Upper lobe of left lung (tissue), 6 donors: ENCODE measurements at regions not wholly inside any gene's neighbourhood (a gene's known extent, or its start where the extent isn't known, plus 50 kb on each side); places are given as distances from the start of the nearest gene placed in this dataset.

Experiments used
- ATAC-seq, 2 donors: fragments of 200-7000 bp; cut with Tn5 transposase; one replicate each; pipeline ENCODE4 v1.9.1; 2022; ENCODE audit warnings: mild to moderate bottlenecking in 2 of 2, moderate library complexity in 2 of 2; ENCODE audit not compliant: low FRiP score in 2 of 2
- DNase-seq, 2 donors: peaks; one replicate each; pipeline ENCODE4 v3.0.0-alpha.2; 2019 to 2020
- H3K27ac ChIP-seq, 4 donors: fragments of 200-600 bp; sonication (generic); one replicate each; pipeline ENCODE4 v1.5.1; 2016 to 2019
- H3K27me3 ChIP-seq, 4 donors: fragments of 200-600 bp; sonication (generic); one replicate each; pipeline ENCODE4 v1.5.1; 2017 to 2019
- H3K36me3 ChIP-seq, 4 donors: fragments of 200-600 bp; sonication (generic); one replicate each; pipeline ENCODE4 v1.5.1; 2016 to 2019
- H3K4me1 ChIP-seq, 4 donors: fragments of 200-600 bp; sonication (generic); one replicate each; pipeline ENCODE4 v1.5.1; 2018 to 2019
- H3K4me3 ChIP-seq, 4 donors: fragments of 200-600 bp; sonication (generic); one replicate each; pipeline ENCODE4 v1.5.1; 2017 to 2019; ENCODE audit warnings: mild to moderate bottlenecking in 2 of 4, moderate library complexity in 1 of 4
- H3K9me3 ChIP-seq, 4 donors: fragments of 200-600 bp; sonication (generic); one replicate each; pipeline ENCODE4 v1.5.1; 2018 to 2019
- CTCF ChIP-seq, 6 experiments: fragments of 450-650 bp in 4 of 6; fragments of 200-600 bp in 2 of 6; sonication (generic) in 2 of 6; IDR thresholded peaks; one replicate each; pipeline ENCODE4 v1.5.1; 2016 to 2019; ENCODE audit warnings: antibody characterized with exemption in 6 of 6
- EP300 ChIP-seq, 4 donors: sonication (generic); formaldehyde crosslinking; IDR thresholded peaks; one replicate each; pipeline ENCODE4 v1.5.1; 2017; ENCODE audit warnings: antibody characterized with exemption in 4 of 4, control low read depth in 2 of 4
- POLR2A ChIP-seq, 4 donors: fragments of 450-650 bp; IDR thresholded peaks; one replicate each; pipeline ENCODE4 v1.5.1; 2016 to 2017; ENCODE audit warnings: antibody characterized with exemption in 4 of 4, mild to moderate bottlenecking in 2 of 4
- POLR2AphosphoS5 ChIP-seq, 2 donors: sonication (generic); formaldehyde crosslinking; IDR thresholded peaks; one replicate each; pipeline ENCODE4 v1.5.1; 2017; ENCODE audit warnings: antibody characterized with exemption in 2 of 2
- WGBS, 2 donors: methylation state at CpG; one replicate each; pipeline ENCODE4 v1.1.5; 2017 to 2018; 5-methylcytosine and 5-hydroxymethylcytosine counted together
- donor health status: DM: no; HTN: no; CAD: no; lungs with moderate emphysema.
- donor health status: DM: no; HTN: yes; CAD: no; lungs with severe emphysema.

- TF ChIP-seq CTCF (IDR thresholded peaks at IDR 0.05) (no peak), EP300 (IDR thresholded peaks at IDR 0.05) (no peak), POLR2AphosphoS5 (IDR thresholded peaks at IDR 0.05) (no peak), POLR2A (IDR thresholded peaks at IDR 0.05) (no peak)
- 73 to 76% methylated on average over 5 of the region's 5 CpGs for WGBS, 2 donors
- Histone ChIP-seq H3K9me3 (no peaks in the 10 kb centered on the region), H3K27me3 (no peaks in the 10 kb centered on the region), H3K4me3 (no peak overlapping the region), H3K36me3 (no peaks in the 10 kb centered on the region), H3K4me1 (no peaks in the 10 kb centered on the region), H3K27ac (no peak overlapping the region)
- ATAC-seq (no peak), DNase-seq (no peak)
Measured at GRCh38 chr6:870096-870495, 177.2 kb upstream of the EXOC2 start.

GRCh38 chr6:868201-868600 lies 175.3 kb upstream of the EXOC2 start:
- Histone ChIP-seq H3K27me3 (no peaks in the 10 kb centered on the region), H3K27ac (no peak overlapping the region), H3K4me3 (no peak overlapping the region), H3K36me3 (no peaks in the 10 kb centered on the region), H3K9me3 (no peaks in the 10 kb centered on the region), H3K4me1 (peaks cover 0 to 4% (median 0%) of the 10 kb centered on the region in 4 donors)
- ATAC-seq (no peak), DNase-seq (no peak)
- no peak for TF ChIP-seq CTCF (IDR thresholded peaks at IDR 0.05)
- TF ChIP-seq POLR2A (IDR thresholded peaks at IDR 0.05), result no peak
- TF ChIP-seq POLR2AphosphoS5 (IDR thresholded peaks at IDR 0.05), result no peak
- TF ChIP-seq EP300 (IDR thresholded peaks at IDR 0.05), result no peak
- 86 to 90% methylated on average over 8 of the region's 8 CpGs for WGBS, 2 donors

- no peak for ATAC-seq
- DNase-seq, result no peak
- H3K27me3 ChIP-seq, result no peaks in the 10 kb centered on the region
- no peak overlapping the region for H3K4me3 ChIP-seq
- 82 to 96% methylated on average over 3 to 6 of the region's 6 CpGs for WGBS, 2 donors
- peaks cover 0 to 4% (median 0%) of the 10 kb centered on the region in 4 donors for H3K4me1 ChIP-seq
- H3K36me3 ChIP-seq, result no peaks in the 10 kb centered on the region
- no peaks in the 10 kb centered on the region for H3K9me3 ChIP-seq
- no peak overlapping the region for H3K27ac ChIP-seq
- TF ChIP-seq POLR2A (IDR thresholded peaks at IDR 0.05), result no peak
- no peak for TF ChIP-seq EP300 (IDR thresholded peaks at IDR 0.05)
- TF ChIP-seq POLR2AphosphoS5 (IDR thresholded peaks at IDR 0.05), result no peak
- no peak for TF ChIP-seq CTCF (IDR thresholded peaks at IDR 0.05)
Measured at GRCh38 chr6:867378-867777, 174.4 kb upstream of the EXOC2 start.

GRCh38 chr6:866316-866715 lies 173.4 kb upstream of the EXOC2 start:
- H3K4me3 ChIP-seq, result no peak overlapping the region
- H3K27me3 ChIP-seq, result no peaks in the 10 kb centered on the region
- no peak for DNase-seq
- no peak for TF ChIP-seq EP300 (IDR thresholded peaks at IDR 0.05)
- TF ChIP-seq CTCF (IDR thresholded peaks at IDR 0.05), result no peak
- TF ChIP-seq POLR2A (IDR thresholded peaks at IDR 0.05), result no peak
- TF ChIP-seq POLR2AphosphoS5 (IDR thresholded peaks at IDR 0.05), result no peak
- no peak overlapping the region for H3K27ac ChIP-seq
- H3K4me1 ChIP-seq, result peaks cover 0 to 4% (median 2%) of the 10 kb centered on the region in 4 donors
- no peaks in the 10 kb centered on the region for H3K9me3 ChIP-seq
- 69 to 75% methylated on average over 9 of the region's 9 CpGs for WGBS, 2 donors
- no peaks in the 10 kb centered on the region for H3K36me3 ChIP-seq
- no peak for ATAC-seq

GRCh38 chr6:865846-866245 lies 172.9 kb upstream of the EXOC2 start:
- no peaks in the 10 kb centered on the region for H3K27me3 ChIP-seq
- no peak for ATAC-seq
- 79 to 85% methylated on average over 4 of the region's 4 CpGs for WGBS, 2 donors
- no peak overlapping the region for H3K4me3 ChIP-seq
- TF ChIP-seq CTCF (IDR thresholded peaks at IDR 0.05), result no peak
- TF ChIP-seq POLR2A (IDR thresholded peaks at IDR 0.05), result no peak
- no peak for TF ChIP-seq POLR2AphosphoS5 (IDR thresholded peaks at IDR 0.05)
- no peak for TF ChIP-seq EP300 (IDR thresholded peaks at IDR 0.05)
- no peaks in the 10 kb centered on the region for H3K36me3 ChIP-seq
- no peaks in the 10 kb centered on the region for H3K9me3 ChIP-seq
- no peak overlapping the region for H3K27ac ChIP-seq
- DNase-seq, result no peak
- peaks cover 0 to 6% (median 2%) of the 10 kb centered on the region in 4 donors for H3K4me1 ChIP-seq
